Loucy (cell line): ENCODE measurements at regions not wholly inside any gene's neighbourhood (a gene's known extent, or its start where the extent isn't known, plus 50 kb on each side); places are given as distances from the start of the nearest gene placed in this dataset.

Source experiments
- EZH2phosphoT487 ChIP-seq: fragments of 200-600 bp; IDR thresholded peaks from 2 replicates; pipeline ENCODE4 v1.6.1; 2018; ENCODE audit warnings: antibody characterized with exemption, mild to moderate bottlenecking, moderate library complexity, borderline replicate concordance
- TF ChIP-seq, protein P1 (sequence below): fragments of 200-600 bp; sonication (generic); conservative IDR thresholded peaks from 2 replicates; pipeline ENCODE4 v1.5.1; 2014; ENCODE audit warnings: mild to moderate bottlenecking, antibody characterized with exemption, low read length

- TF ChIP-seq, protein P1, sequence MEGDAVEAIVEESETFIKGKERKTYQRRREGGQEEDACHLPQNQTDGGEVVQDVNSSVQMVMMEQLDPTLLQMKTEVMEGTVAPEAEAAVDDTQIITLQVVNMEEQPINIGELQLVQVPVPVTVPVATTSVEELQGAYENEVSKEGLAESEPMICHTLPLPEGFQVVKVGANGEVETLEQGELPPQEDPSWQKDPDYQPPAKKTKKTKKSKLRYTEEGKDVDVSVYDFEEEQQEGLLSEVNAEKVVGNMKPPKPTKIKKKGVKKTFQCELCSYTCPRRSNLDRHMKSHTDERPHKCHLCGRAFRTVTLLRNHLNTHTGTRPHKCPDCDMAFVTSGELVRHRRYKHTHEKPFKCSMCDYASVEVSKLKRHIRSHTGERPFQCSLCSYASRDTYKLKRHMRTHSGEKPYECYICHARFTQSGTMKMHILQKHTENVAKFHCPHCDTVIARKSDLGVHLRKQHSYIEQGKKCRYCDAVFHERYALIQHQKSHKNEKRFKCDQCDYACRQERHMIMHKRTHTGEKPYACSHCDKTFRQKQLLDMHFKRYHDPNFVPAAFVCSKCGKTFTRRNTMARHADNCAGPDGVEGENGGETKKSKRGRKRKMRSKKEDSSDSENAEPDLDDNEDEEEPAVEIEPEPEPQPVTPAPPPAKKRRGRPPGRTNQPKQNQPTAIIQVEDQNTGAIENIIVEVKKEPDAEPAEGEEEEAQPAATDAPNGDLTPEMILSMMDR: no peak
- TF ChIP-seq EZH2phosphoT487: no peak
Observed at GRCh38 chr1:78232630-78233029, 186.9 kb downstream of the GIPC2 start.
